ENCODE measurements at regions not wholly inside any gene's neighbourhood (a gene's known extent, or its start where the extent isn't known, plus 50 kb on each side); places are given as distances from the start of the nearest gene placed in this dataset.

DNA sequence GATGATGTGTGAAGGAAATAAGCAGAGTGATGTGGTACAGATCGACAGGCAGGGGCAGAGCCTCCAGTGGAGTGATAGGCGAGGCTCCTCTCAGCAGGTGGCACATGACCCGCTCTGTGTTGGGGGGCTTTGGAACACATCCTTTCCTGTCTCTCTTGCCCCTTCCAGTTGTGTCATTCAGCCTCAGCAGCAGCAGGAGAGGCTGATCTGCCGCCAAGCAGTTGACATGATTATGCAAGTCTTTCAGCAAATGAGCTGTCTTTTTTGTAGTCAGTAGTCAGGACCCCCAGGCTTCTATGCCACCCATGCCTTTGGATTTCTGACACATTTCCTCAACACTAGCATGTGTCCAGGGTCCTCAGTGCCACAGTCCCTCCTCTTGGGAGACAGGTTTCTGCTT is 307.1 kb upstream of the C1orf174 start:
- Histone ChIP-seq H3F3A (ENCODE audit: control insufficient read depth, insufficient read depth) (no peaks in the 10 kb centered on the region), H3K27me3 (ENCODE audit: control insufficient read depth, low read length) (no peaks in the 10 kb centered on the region)

DNA sequence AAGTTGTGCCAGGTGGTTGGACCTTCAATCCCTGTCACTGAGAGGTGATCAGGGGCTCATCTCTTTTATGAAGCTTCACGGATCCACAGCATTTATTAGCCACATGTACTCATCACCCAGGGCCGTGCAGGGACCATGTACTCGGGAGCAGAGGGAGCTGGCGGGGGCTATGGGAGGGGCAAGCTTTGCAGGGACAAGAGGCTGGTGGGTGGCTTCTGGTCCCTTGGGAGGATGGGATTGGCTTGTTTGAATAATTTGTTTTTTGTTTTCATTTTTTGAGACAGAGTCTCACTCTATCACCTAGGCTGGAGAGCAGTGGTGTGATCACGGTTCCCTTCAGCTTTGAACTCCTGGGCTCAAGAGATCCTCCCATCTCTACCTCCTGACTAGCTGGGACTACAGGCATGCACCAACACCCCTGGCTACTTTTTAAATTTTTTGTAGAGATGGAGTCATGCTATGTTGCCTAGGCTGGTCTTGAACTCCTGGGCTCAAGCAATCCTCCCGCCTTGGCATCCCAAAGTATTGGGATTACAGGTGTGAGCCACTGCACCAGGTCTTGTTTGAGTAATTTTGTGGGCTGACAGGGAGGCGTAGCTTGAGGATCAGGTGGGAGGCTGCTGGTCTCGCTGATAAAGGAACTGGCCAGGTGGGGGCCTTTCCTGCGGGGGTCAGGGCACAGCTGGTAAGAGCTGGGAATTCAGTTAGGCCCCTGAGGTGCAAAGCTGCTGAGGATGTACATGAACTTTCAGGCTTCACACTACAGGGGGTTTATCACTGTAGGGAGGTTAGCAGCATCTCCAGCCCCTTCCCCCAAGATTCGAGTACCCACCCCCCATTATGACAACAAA is 308.0 kb upstream of the C1orf174 start:
- H3K9me2 ChIP-seq (replicated peaks; ENCODE audit: control insufficient read depth, low read length) = no peaks in the 10 kb centered on the region

More for the DNA sequence above, 307.1 kb upstream of the C1orf174 start:
- H3K27ac ChIP-seq (ENCODE audit: low read depth, low read length) = no peak overlapping the region
- no peak overlapping the region for H3K4me3 ChIP-seq (ENCODE audit: low read length)
- no peaks in the 10 kb centered on the region for H3K36me3 ChIP-seq (ENCODE audit: control insufficient read depth, low read length)
- no peaks in the 10 kb centered on the region for H3K9me2 ChIP-seq (replicated peaks; ENCODE audit: control insufficient read depth, low read length)
- no peaks in the 10 kb centered on the region for H4K20me1 ChIP-seq (ENCODE audit: control insufficient read depth, insufficient read depth, low read depth, low read length)
- H3K4me1 ChIP-seq (ENCODE audit: control insufficient read depth, low read length) = no peaks in the 10 kb centered on the region
- H3K9me3 ChIP-seq (ENCODE audit: control insufficient read depth, insufficient read depth, low read length) = no peaks in the 10 kb centered on the region
- TF ChIP-seq EZH2phosphoT487 (IDR thresholded peaks at IDR 0.05; ENCODE audit: borderline replicate concordance, low read length) = no peak
- TF ChIP-seq, protein P1, sequence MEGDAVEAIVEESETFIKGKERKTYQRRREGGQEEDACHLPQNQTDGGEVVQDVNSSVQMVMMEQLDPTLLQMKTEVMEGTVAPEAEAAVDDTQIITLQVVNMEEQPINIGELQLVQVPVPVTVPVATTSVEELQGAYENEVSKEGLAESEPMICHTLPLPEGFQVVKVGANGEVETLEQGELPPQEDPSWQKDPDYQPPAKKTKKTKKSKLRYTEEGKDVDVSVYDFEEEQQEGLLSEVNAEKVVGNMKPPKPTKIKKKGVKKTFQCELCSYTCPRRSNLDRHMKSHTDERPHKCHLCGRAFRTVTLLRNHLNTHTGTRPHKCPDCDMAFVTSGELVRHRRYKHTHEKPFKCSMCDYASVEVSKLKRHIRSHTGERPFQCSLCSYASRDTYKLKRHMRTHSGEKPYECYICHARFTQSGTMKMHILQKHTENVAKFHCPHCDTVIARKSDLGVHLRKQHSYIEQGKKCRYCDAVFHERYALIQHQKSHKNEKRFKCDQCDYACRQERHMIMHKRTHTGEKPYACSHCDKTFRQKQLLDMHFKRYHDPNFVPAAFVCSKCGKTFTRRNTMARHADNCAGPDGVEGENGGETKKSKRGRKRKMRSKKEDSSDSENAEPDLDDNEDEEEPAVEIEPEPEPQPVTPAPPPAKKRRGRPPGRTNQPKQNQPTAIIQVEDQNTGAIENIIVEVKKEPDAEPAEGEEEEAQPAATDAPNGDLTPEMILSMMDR (IDR thresholded peaks at IDR 0.05; ENCODE audit: low read depth, low read length, poor library complexity, severe bottlenecking) = no peak
- no peak overlapping the region for H3K4me2 ChIP-seq (ENCODE audit: low read length)
- H3K79me2 ChIP-seq (ENCODE audit: control insufficient read depth, low read length) = no peaks in the 10 kb centered on the region

DNA sequence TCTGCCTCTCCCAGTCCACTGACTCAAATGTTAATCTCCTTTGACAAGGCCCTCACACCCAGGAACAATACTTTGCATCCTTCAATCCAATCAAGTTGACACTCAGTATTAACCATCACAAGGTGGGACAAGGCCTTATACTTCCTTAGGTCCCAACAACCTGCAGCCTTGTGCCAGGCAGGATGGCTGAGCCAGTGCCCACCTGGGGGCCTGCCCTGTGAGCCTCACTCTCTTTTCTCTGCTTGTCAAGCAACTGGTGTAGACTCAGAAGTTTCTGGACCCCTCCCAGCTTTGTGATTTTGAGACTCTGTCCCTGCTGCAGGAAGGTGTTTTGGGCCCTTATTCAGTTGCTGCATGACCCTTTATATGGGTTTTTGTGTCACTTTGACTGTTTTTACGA is 310.0 kb upstream of the C1orf174 start:
- H3K9me3 ChIP-seq (ENCODE audit: control insufficient read depth, insufficient read depth, low read length) = no peaks in the 10 kb centered on the region
- no peaks in the 10 kb centered on the region for H3F3A ChIP-seq (ENCODE audit: control insufficient read depth, insufficient read depth)
- no peaks in the 10 kb centered on the region for H3K79me2 ChIP-seq (ENCODE audit: control insufficient read depth, low read length)

More for the DNA sequence above, 308.0 kb upstream of the C1orf174 start:
- TF ChIP-seq EZH2phosphoT487 (IDR thresholded peaks at IDR 0.05; ENCODE audit: borderline replicate concordance, low read length) = no peak
- TF ChIP-seq, protein P1 (IDR thresholded peaks at IDR 0.05; ENCODE audit: low read depth, low read length, poor library complexity, severe bottlenecking) = no peak
- no peak overlapping the region for H3K27ac ChIP-seq (ENCODE audit: low read depth, low read length)
- H3K4me1 ChIP-seq (ENCODE audit: control insufficient read depth, low read length) = peaks cover under 1% of the 10 kb centered on the region
- H3K27me3 ChIP-seq (ENCODE audit: control insufficient read depth, low read length) = no peaks in the 10 kb centered on the region
- H3F3A ChIP-seq (ENCODE audit: control insufficient read depth, insufficient read depth) = no peaks in the 10 kb centered on the region
- H3K36me3 ChIP-seq (ENCODE audit: control insufficient read depth, low read length) = no peaks in the 10 kb centered on the region
- no peak overlapping the region for H3K4me2 ChIP-seq (ENCODE audit: low read length)
- H3K79me2 ChIP-seq (ENCODE audit: control insufficient read depth, low read length) = no peaks in the 10 kb centered on the region
- no peaks in the 10 kb centered on the region for H4K20me1 ChIP-seq (ENCODE audit: control insufficient read depth, insufficient read depth, low read depth, low read length)
- no peaks in the 10 kb centered on the region for H3K9me3 ChIP-seq (ENCODE audit: control insufficient read depth, insufficient read depth, low read length)
- H3K4me3 ChIP-seq (ENCODE audit: low read length) = no peak overlapping the region

More for the DNA sequence above, 310.0 kb upstream of the C1orf174 start:
- no peak for TF ChIP-seq EZH2phosphoT487 (IDR thresholded peaks at IDR 0.05; ENCODE audit: borderline replicate concordance, low read length)
- TF ChIP-seq, protein P1 (IDR thresholded peaks at IDR 0.05; ENCODE audit: low read depth, low read length, poor library complexity, severe bottlenecking) = no peak
- Histone ChIP-seq H3K4me2 (ENCODE audit: low read length) (no peak overlapping the region), H3K9me2 (replicated peaks; ENCODE audit: control insufficient read depth, low read length) (no peaks in the 10 kb centered on the region), H3K4me1 (ENCODE audit: control insufficient read depth, low read length) (peaks cover 7% of the 10 kb centered on the region), H3K4me3 (ENCODE audit: low read length) (no peak overlapping the region), H3K36me3 (ENCODE audit: control insufficient read depth, low read length) (no peaks in the 10 kb centered on the region), H3K27ac (ENCODE audit: low read depth, low read length) (no peak overlapping the region), H3K27me3 (ENCODE audit: control insufficient read depth, low read length) (no peaks in the 10 kb centered on the region), H4K20me1 (ENCODE audit: control insufficient read depth, insufficient read depth, low read depth, low read length) (no peaks in the 10 kb centered on the region)

Measured in DOHH2 (cell line).